H1 (cell line): ENCODE measurements at regions not wholly inside any gene's neighbourhood (a gene's known extent, or its start where the extent isn't known, plus 50 kb on each side); places are given as distances from the start of the nearest gene placed in this dataset.

Experiments used
- POLR2AphosphoS5 ChIP-seq: IDR thresholded peaks from 2 replicates; pipeline ENCODE4 v1.6.1; 2011; ENCODE audit warnings: low read depth, low read length
- TF ChIP-seq, protein P1 (sequence below), 3 experiments: IDR thresholded peaks; 1 replicate in 2 of 3; 2 replicates in 1 of 3; pipeline versions ENCODE4 v1.5.1 to v1.6.1; 2011; ENCODE audit warnings: low read length in 3 of 3, mild to moderate bottlenecking in 3 of 3, inconsistent platforms in 2 of 3, low read depth in 1 of 3, moderate library complexity in 1 of 3; ENCODE audit not compliant: insufficient read depth in 1 of 3; ENCODE audit errors: control extremely low read depth in 1 of 3

DNA sequence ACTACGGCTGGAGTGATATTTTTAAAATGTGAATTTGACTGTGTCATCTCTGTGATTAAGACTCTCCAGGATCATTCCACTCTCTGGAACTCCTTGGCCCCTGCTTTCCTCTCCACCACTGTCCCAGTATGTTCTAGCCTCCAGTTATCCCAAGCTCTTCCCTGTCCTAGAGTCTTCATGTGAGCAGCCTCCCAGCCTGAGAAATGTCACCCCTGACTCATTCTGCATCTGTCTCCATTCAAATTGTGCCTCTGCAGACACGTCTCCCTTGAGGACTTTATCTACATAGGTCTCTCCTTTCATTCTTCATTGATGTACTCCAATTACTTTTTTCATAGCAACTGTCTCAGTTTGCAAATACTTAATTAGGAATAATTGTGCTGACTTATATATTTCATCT, 317.7 kb upstream of the ADAMTS9 start:
- TF ChIP-seq, protein P1, sequence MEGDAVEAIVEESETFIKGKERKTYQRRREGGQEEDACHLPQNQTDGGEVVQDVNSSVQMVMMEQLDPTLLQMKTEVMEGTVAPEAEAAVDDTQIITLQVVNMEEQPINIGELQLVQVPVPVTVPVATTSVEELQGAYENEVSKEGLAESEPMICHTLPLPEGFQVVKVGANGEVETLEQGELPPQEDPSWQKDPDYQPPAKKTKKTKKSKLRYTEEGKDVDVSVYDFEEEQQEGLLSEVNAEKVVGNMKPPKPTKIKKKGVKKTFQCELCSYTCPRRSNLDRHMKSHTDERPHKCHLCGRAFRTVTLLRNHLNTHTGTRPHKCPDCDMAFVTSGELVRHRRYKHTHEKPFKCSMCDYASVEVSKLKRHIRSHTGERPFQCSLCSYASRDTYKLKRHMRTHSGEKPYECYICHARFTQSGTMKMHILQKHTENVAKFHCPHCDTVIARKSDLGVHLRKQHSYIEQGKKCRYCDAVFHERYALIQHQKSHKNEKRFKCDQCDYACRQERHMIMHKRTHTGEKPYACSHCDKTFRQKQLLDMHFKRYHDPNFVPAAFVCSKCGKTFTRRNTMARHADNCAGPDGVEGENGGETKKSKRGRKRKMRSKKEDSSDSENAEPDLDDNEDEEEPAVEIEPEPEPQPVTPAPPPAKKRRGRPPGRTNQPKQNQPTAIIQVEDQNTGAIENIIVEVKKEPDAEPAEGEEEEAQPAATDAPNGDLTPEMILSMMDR (IDR thresholded peaks at IDR 0.05; ENCODE audit: control extremely low read depth in 1 of 3, insufficient read depth in 1 of 3, low read depth in 1 of 3, low read length in 3 of 3), result no peak
- no peak for TF ChIP-seq POLR2AphosphoS5
